K562 (cell line): ENCODE measurements at regions not wholly inside any gene's neighbourhood (a gene's known extent, or its start where the extent isn't known, plus 50 kb on each side); places are given as distances from the start of the nearest gene placed in this dataset.

Experiments
- BACH1 ChIP-seq: fragments of 200-800 bp; sonication (Bioruptor generic); IDR thresholded peaks from 2 replicates; pipeline ENCODE4 v1.6.1; 2016; ENCODE audit warnings: missing genetic modification characterization, missing compliant biosample characterization
- GATAD2B ChIP-seq: fragments of 450-650 bp; IDR thresholded peaks from 2 replicates; pipeline ENCODE4 v1.6.1; 2017; ENCODE audit warnings: mild to moderate bottlenecking, borderline replicate concordance
- ILF3 ChIP-seq: fragments of 450-650 bp; IDR thresholded peaks from 2 replicates; pipeline ENCODE4 v1.6.1; 2018; ENCODE audit warnings: antibody characterized with exemption, mild to moderate bottlenecking, moderate library complexity, borderline replicate concordance
- TAF7 ChIP-seq: fragments of 450-650 bp; IDR thresholded peaks from 2 replicates; pipeline ENCODE4 v1.6.1; 2016; ENCODE audit warnings: missing genetic modification characterization, missing compliant biosample characterization
- ZNF507 ChIP-seq: conservative IDR thresholded peaks from 2 replicates; pipeline ENCODE4 v1.6.1; 2017; ENCODE audit warnings: missing genetic modification characterization, missing compliant biosample characterization
- TF ChIP-seq, protein P1 (sequence below), 3 experiments: IDR thresholded peaks in 2 of 3; conservative IDR thresholded peaks in 1 of 3; 2 replicates each; pipeline ENCODE4 v1.5.1; 2011 to 2012; ENCODE audit warnings: low read length in 3 of 3, mild to moderate bottlenecking in 3 of 3, control low read depth in 2 of 3, improper control_type of control experiment in 1 of 3, inconsistent platforms in 1 of 3, low read depth in 1 of 3, mixed read lengths in 1 of 3, moderate library complexity in 1 of 3; ENCODE audit not compliant: insufficient read depth in 2 of 3
- TF ChIP-seq, protein P2 (sequence below), 2 experiments: fragments of 450-650 bp in 1 of 2; sonication (generic) in 1 of 2; formaldehyde crosslinking in 1 of 2; IDR thresholded peaks in 1 of 2; conservative IDR thresholded peaks in 1 of 2; 2 replicates each; pipeline versions ENCODE4 v1.6.1 to v1.8.1; 2016 to 2023; ENCODE audit warnings: mild to moderate bottlenecking in 2 of 2, moderate library complexity in 2 of 2, inconsistent platforms in 1 of 2, missing genetic modification reagents in 1 of 2
- TF ChIP-seq, protein P3 (sequence below), 3 experiments: fragments of 200-800 bp in 1 of 3; fragments of 250-450 bp in 1 of 3; fragments of 450-650 bp in 1 of 3; sonication (Bioruptor Pico) in 1 of 3; sonication (Bioruptor generic) in 1 of 3; formaldehyde crosslinking in 1 of 3; IDR thresholded peaks; 2 replicates each; pipeline versions ENCODE4 v1.6.1 to v1.8.0; 2016 to 2022; ENCODE audit warnings: mild to moderate bottlenecking in 2 of 3, missing genetic modification characterization in 2 of 3, missing compliant biosample characterization in 1 of 3, moderate library complexity in 1 of 3

DNA sequence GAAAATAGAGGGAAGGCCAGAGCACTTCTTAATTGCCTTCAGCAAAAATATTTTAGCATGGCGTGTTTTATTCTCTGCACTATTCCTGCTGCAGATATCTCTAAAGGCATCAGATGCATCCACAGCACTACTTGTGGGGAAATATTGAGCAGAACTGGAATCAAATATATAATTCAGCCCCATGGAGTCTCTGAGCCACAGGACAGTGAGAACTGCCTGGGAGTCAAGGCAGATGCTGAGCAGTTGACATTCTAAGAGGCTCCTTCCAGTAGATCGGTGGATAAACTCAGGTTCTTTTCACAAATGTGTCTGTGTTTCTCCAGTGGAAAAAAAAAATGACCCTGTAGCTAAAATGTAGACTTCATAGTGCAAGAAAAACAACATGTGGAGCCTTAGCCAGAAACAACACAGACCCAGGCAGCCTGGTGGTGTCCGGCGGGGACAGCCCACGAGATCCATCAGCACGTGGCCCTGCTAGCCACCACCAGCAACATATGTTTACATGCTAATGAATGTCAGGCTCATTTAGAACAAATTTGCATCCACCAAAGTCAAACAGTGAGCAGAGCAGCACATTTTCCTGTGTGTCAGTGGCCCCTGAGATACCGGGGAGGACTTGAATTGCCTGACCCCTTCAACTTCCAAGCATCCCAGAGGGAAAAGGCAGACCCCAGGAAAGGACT, 123.3 kb upstream of the PFKP start:
- TF ChIP-seq, protein P1, sequence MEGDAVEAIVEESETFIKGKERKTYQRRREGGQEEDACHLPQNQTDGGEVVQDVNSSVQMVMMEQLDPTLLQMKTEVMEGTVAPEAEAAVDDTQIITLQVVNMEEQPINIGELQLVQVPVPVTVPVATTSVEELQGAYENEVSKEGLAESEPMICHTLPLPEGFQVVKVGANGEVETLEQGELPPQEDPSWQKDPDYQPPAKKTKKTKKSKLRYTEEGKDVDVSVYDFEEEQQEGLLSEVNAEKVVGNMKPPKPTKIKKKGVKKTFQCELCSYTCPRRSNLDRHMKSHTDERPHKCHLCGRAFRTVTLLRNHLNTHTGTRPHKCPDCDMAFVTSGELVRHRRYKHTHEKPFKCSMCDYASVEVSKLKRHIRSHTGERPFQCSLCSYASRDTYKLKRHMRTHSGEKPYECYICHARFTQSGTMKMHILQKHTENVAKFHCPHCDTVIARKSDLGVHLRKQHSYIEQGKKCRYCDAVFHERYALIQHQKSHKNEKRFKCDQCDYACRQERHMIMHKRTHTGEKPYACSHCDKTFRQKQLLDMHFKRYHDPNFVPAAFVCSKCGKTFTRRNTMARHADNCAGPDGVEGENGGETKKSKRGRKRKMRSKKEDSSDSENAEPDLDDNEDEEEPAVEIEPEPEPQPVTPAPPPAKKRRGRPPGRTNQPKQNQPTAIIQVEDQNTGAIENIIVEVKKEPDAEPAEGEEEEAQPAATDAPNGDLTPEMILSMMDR (IDR thresholded peaks at IDR 0.05 in 2 of 3, conservative IDR thresholded peaks at IDR 0.05 in 1 of 3; ENCODE audit: insufficient read depth in 2 of 3, low read depth in 1 of 3, low read length in 3 of 3): no peak
- TF ChIP-seq, protein P2, sequence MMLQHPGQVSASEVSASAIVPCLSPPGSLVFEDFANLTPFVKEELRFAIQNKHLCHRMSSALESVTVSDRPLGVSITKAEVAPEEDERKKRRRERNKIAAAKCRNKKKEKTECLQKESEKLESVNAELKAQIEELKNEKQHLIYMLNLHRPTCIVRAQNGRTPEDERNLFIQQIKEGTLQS (IDR thresholded peaks at IDR 0.05): no peak
- TF ChIP-seq, protein P2 (CRISPR knock-in tag; conservative IDR thresholded peaks at IDR 0.05): no peak
- TF ChIP-seq GATAD2B (no peak), BACH1 (tag) (no peak), ZNF507 (tag) (no peak), TAF7 (tag) (no peak), ILF3 (no peak)
- TF ChIP-seq, protein P3, sequence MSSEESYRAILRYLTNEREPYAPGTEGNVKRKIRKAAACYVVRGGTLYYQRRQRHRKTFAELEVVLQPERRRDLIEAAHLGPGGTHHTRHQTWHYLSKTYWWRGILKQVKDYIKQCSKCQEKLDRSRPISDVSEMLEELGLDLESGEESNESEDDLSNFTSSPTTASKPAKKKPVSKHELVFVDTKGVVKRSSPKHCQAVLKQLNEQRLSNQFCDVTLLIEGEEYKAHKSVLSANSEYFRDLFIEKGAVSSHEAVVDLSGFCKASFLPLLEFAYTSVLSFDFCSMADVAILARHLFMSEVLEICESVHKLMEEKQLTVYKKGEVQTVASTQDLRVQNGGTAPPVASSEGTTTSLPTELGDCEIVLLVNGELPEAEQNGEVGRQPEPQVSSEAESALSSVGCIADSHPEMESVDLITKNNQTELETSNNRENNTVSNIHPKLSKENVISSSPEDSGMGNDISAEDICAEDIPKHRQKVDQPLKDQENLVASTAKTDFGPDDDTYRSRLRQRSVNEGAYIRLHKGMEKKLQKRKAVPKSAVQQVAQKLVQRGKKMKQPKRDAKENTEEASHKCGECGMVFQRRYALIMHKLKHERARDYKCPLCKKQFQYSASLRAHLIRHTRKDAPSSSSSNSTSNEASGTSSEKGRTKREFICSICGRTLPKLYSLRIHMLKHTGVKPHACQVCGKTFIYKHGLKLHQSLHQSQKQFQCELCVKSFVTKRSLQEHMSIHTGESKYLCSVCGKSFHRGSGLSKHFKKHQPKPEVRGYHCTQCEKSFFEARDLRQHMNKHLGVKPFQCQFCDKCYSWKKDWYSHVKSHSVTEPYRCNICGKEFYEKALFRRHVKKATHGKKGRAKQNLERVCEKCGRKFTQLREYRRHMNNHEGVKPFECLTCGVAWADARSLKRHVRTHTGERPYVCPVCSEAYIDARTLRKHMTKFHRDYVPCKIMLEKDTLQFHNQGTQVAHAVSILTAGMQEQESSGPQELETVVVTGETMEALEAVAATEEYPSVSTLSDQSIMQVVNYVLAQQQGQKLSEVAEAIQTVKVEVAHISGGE (CRISPR knock-in tag; IDR thresholded peaks at IDR 0.05): no peak
